MM.1S (cell line): ENCODE measurements at regions not wholly inside any gene's neighbourhood (a gene's known extent, or its start where the extent isn't known, plus 50 kb on each side); places are given as distances from the start of the nearest gene placed in this dataset.
"Not testable (repeated sequence)": the region's sequence is repeated elsewhere in the genome, so short reads cannot be mapped to it uniquely, and the experiment has no call there.

Experiments used
- CTCF ChIP-seq: fragments of 300-600 bp; sonication (generic); IDR thresholded peaks from 2 replicates; pipeline ENCODE4 v1.5.1; 2016; ENCODE audit warnings: antibody characterized with exemption, low read length, mixed read lengths
- EZH2 ChIP-seq: fragments of 300-600 bp; sonication (generic); optimal IDR thresholded peaks from 2 replicates; pipeline ENCODE3; 2017; ENCODE audit warnings: low read depth, mild to moderate bottlenecking, antibody characterized with exemption, low read length, mixed read lengths
- EZH2phosphoT487 ChIP-seq: fragments of 300-600 bp; sonication (generic); IDR thresholded peaks from 2 replicates; pipeline ENCODE4 v1.6.1; 2018; ENCODE audit warnings: antibody characterized with exemption, low read length

- TF ChIP-seq EZH2, CTCF, EZH2phosphoT487: not testable (repeated sequence)
Observed at GRCh38 chr20:53859009-53859408, 211.4 kb downstream of the BCAS1 start.
